GM18520 (cell line): ENCODE measurements at regions not wholly inside any gene's neighbourhood (a gene's known extent, or its start where the extent isn't known, plus 50 kb on each side); places are given as distances from the start of the nearest gene placed in this dataset.

ENCODE experiments used
- ATAC-seq: cut with Tn5 transposase; IDR thresholded peaks from one replicate; pipeline ENCODE4 v1.9.1; 2021; ENCODE audit not compliant: unreplicated experiment

DNA sequence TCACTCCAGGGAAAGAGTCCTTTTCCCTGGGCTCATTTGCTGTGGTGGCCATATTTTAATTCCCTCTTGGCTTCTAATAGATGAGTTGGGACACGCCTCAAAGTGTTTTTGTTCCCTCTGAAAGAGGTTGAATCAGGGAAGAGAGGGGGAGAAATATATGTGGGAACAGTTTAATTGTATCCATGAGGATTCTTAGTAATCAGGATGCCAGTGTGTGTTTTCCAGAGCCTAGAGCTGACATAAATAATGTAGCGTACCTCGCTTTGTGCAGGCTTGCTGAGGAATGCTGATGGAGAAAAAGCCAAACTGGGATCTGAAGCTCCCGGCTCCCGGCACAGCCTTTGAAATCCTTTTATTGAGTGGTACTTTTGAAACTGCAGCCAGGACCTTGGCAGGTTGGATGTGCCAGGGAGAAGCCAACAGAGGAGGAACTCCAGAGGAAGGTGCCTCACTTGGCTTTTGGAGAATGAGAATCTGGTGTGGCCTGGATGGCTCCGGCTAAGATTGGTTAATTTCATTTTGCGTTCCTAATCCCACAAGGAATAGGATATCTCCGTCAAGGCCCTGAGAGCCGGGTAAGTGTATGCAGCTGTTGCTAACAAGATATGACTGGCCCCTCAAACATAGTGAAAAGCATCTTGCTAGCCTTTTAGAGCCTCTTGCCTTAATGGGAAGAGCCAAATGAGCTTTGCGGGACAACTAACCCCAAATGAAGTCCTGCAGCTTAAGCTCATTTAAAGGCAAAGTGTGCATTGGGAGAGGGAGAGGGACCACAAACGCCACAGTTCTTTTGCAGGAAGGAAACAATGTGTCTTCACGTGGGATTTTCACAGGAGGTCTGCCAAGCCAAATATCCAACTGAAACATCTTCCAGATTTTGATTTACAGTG is 471.1 kb upstream of the WWC1 start:
- no peak for ATAC-seq

GRCh38 chr5:167821151-167821550 is 470.3 kb upstream of the WWC1 start:
- no peak for ATAC-seq

DNA sequence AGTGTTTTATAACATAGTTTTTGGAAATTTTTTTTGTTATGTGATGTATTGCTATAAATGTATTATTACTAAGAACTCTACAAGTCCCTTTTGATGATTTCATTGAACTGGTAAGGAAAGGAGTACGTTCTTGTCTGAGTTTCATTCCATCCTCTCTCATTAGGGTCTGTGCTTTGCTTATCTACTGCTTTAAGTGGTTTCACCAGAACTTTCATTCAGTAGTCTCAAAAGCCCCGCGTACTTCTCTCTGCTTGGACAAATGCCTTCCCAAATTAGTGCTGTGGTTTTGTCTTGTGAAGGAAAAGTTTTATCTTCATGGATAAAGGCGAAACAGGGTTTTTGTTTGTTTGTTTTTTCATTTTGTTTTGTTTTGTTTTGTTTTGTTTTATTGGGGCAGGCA is 469.8 kb upstream of the WWC1 start:
- ATAC-seq, result no peak

- no peak for ATAC-seq
Observed at GRCh38 chr5:167822241-167822640, 469.2 kb upstream of the WWC1 start.

GRCh38 chr5:167823405-167823804 is 468.0 kb upstream of the WWC1 start:
- no peak for ATAC-seq

GRCh38 chr5:167827766-167828165 is 463.7 kb upstream of the WWC1 start:
- no peak for ATAC-seq

DNA sequence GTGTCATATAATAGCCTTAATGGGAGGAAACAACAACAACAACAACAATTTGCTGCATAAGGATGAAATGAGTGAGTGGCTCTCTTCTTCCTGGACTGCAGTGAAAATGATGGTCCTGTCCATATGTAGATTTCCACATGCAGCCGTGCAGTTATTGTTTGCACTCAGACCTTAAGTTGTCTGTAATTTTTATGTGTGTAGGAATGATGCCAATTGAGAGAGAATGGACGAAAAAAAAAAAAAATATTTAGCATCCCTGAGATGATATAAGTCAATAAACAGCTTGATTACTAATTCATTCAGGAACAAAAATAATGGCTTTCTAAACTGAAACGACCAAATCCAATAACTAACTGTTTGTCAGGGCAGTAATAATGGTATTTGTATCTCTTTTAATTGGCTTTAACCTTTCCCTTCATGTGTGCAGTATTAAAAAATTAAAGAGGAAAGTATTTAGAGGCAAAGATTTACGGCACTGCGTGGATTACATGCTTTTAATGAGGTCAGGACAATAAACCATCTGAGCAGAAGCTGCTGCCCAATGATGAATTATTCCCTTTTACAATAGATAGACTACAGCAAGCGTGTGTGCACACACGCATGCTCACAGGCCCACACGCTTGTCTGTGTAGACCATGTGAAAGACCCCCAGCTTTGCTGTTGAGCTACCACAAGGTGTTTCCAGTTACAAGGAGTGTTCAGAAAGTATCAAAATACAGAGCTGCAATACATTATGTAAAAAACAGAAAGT is 459.5 kb upstream of the WWC1 start:
- ATAC-seq, result no peak

GRCh38 chr5:167832609-167833008 is 458.8 kb upstream of the WWC1 start:
- no peak for ATAC-seq

DNA sequence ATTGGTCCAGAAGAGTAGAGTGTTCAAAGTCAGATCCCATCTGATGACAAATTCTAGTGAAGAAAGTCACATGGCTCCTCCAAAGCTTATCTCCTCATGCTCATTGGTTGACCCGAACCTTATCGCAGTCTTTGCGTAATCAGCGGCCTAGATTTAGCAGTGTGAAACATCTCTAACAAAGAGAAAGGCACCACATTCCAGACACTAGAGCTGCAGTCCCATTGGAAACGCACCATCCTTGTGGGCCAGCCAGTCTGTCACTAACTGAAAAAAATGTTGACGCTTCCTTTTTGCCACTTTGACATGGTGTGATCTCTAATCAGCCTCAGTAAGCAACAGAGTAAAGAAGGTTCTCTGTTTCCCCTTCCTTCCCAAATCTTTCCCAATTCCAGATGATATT is 458.0 kb upstream of the WWC1 start:
- no peak for ATAC-seq

DNA sequence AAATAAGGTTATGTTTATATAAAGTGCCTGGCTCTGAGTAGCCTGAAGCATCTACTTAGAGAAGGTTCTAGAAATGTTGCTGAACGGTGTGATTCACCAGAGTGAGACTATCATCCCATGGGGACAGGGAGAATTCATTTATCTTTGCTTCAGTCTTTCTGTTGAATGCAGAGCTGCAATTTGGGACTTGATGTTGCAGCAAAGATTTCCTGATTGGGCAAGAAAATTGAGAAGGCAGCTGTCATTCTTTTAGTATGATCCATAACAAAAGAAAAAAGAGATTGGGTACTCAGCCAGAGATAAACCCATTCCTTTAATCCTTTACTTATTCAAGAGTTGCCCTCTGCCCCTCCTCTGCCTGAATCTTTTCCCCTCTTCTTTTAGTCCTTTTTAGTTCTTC is 456.3 kb upstream of the WWC1 start:
- ATAC-seq, result no peak

DNA sequence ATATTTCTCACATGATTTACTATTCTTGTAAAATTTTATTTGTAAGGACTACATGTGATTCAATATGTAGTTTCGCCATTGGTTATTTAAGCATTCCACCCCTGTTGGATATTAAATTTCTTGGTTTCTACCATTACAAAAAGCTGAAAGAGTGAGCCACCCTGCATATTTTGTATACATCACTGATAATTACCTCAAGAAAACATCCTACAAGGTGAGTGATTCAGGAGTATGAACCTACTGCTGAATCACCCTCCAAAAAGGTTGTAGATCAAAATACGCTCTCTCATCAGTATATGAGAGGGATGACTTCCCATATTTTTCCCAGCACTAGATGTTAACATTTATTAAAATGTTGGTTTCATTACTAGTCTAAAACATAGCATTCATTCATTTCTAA is 454.3 kb upstream of the WWC1 start:
- no peak for ATAC-seq

DNA sequence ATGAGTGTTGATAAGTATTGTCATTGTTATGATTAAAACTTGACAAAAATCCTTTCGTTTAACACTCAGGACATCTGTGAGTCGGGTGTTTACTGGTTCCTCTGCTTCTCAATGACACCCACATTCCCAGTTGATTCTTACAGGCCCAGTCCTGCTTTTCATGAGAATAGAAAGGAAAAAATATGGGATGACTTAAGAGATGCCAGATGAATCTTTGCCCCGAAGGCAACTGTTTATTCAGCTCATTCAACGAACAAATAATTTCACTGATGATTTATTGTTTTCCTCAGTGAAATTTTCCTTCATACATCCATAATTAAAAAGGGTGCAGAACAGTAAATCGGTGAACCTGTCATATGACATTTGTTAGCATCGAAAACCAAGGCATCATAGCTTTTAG is 452.4 kb upstream of the WWC1 start:
- ATAC-seq, result no peak

DNA sequence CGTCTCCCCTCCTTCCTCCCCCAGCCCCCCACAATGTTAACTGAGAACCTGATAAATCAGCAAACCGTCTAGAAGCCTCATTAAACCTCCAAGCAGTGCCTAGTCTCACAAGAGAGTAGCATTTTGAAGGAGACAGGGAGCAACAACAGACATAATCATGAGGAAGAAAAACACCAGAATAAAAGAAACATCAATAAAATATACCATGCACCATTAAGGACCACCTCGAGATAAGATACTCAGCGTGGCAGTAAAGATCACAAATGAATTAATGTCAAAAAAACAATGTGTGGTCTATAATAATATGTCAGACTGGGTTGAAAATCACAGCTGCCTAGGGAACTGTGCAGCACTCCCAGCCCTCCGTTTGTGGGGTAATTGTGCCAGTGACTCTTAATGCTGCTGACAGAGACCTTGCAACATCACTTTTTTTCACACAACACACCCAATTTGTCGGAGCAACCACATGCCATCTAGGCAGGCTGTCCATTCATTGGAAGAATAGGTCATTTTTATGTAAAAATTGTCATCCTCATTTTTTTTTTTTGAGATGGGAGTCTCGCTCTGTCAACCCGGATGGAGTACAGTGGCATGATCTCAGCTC is 450.8 kb upstream of the WWC1 start:
- ATAC-seq, result no peak

- ATAC-seq, result no peak
Observed at GRCh38 chr5:167843881-167844572, 447.4 kb upstream of the WWC1 start.

DNA sequence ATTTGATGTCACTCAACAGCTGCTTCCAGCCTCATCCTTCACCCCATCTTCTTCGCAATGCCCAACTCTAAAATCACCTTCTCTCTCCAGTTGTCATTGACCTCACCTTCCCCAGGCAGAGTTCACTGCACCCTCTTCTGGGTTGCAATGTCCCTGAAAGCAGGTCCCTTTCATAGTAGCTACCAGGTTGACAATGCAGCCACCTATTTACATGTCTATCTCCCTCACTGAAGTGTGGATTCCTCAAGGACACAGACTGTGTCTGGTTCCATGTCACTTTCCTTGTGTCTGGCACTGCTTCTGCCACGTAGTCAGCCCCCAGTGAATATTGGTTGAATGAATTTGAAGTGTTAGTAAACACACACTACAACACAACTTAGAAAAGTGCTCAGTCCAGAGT is 445.5 kb upstream of the WWC1 start:
- no peak for ATAC-seq

DNA sequence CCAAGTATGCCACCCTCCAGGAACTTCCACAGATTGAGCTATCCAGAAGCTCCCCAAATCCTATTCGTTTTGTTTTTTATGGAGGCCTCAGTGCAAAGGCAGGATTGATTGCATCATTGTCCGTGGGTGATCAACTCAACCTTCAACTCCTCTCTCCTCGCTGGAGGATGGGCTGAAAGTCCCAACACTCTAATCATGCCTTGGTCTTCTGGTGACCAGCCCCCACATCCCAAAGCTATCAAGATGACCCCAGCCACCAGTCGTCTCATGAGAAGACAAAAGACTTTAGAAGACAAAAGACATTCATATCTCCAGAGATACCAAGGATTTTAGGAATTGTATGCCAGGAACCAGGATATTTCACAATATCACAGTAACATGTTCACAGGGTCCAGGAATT is 441.6 kb upstream of the WWC1 start:
- no peak for ATAC-seq

DNA sequence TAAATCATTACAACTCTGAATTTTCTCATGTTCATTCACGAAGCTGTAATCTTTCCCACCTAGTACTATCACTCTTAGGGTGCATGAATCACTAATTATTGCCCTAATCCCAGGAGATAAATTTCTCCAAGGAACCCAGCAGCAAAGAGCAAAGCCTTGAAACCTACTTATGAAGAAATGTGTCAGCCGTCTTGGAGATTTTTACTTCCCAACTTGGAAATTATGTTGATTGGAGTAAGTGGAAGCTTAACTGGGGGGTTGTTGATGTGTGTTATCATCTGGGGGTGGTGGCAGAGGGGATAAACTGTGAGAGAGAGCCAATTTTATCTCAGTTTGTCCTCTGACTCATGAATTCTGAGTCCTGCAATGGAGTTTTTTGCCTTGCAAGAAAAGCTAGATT is 440.5 kb upstream of the WWC1 start:
- no peak for ATAC-seq

DNA sequence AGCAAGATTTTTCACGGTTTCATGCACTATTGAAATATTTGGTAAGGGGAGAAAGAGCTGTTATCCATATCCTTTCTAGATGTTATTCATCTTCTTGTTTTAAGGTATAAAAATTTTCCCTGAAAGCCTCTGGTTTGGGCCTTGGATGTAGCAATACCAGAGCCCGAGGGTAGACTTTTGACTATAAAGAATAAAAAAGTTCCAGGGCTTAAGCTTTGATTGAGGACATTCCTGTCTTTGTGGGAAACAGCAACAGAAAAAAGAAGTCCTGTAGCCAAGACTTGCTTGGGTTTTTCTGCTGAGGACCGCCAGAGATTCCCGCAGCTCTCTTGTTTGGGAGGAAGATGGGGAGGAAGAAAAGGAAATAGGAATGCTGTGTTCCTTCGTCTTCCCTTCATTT is 440.0 kb upstream of the WWC1 start:
- ATAC-seq, result no peak

DNA sequence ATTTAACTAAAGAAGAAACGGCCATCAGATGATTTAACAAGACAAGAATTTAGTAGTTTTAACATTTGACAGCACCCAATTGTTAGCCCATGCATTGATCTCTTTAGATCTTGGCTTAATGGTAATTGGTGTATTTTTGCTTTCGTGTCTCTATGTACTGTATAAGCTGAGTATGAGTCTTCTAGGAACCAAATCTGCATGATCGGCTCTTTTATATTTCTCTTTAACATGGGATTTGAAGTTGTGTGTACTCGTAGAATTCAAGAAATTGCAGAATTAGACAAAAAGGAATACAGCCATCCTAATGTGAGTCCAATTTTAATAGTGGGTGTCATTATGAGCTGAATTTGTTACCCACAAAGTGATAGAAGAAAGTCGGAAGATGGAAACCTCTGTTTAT is 438.9 kb upstream of the WWC1 start:
- no peak for ATAC-seq

DNA sequence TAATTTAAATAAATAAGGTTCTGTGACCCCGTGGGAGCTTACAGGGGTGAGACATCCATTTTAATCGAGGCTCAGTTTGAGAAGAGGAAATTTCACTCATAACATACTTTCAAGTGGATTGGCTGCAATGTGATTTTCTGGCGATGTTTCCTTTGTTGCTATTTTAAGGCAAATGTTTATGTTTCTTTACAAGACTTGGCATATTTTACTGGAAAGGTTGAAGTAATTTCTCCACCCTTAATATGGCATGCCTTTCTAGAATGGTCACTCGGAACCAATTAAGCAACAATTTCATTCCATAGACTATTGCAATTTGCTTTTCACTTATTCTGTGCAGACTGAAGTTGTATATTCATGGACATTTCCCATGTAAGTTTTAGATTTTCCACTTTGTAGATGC is 438.0 kb upstream of the WWC1 start:
- ATAC-seq, result no peak

GRCh38 chr5:167855818-167856217 is 435.6 kb upstream of the WWC1 start:
- ATAC-seq, result no peak
